Endothelial cell of umbilical vein (primary cell): ENCODE measurements at regions not wholly inside any gene's neighbourhood (a gene's known extent, or its start where the extent isn't known, plus 50 kb on each side); places are given as distances from the start of the nearest gene placed in this dataset.

Experiments
- BruUV-seq: library from RNA; stranded (reverse); fragments of 400-500 nt; replicated peaks from 2 replicates; lab custom pipeline; 2021; lab: Mats Ljungman, UMichigan
- CTCF ChIA-PET: fragments of 300-600, 350-600 bp; sonication (Branson Sonifier 250); formaldehyde crosslinking; loops from one replicate; lab custom pipeline; 2021; ENCODE audit warnings: antibody characterized with exemption, inconsistent platforms; lab: Charles Lee
- POLR2A ChIA-PET: fragments of 300-600, 350-600 bp; sonication (Branson Sonifier 250); formaldehyde crosslinking; loops from one replicate; lab custom pipeline; 2021; ENCODE audit warnings: antibody characterized with exemption, inconsistent platforms; lab: Charles Lee
- DNase-seq: peaks from one replicate; pipeline ENCODE4 v3.0.0-alpha.2; 2011; ENCODE audit warnings: low read depth, low spot score
- FAIRE-seq: peaks from 2 replicates; lab custom pipeline; 2011; peaks lifted over from hg19 to GRCh38; lab: Jason Lieb, UNC
- H2AFZ ChIP-seq: 2 replicates; pipeline ENCODE4 v1.6.0; 2012; ENCODE audit warnings: low read depth, low read length, control low read depth, inconsistent platforms
- H3K27ac ChIP-seq: 2 replicates; pipeline ENCODE4 v1.5.1; 2011; ENCODE audit warnings: low read depth, mild to moderate bottlenecking, control low read depth, low read length, moderate library complexity; ENCODE audit not compliant: insufficient read depth
- H3K27me3 ChIP-seq, 2 experiments: 2 replicates each; pipeline versions ENCODE4 v1.6.0 to v1.6.1; 2011; ENCODE audit warnings: low read length in 2 of 2, mixed read lengths in 1 of 2; ENCODE audit not compliant: control insufficient read depth in 2 of 2, insufficient read depth in 2 of 2
- H3K36me3 ChIP-seq, 2 experiments: 2 replicates in 1 of 2; 3 replicates in 1 of 2; pipeline ENCODE4 v1.5.1; 2011; ENCODE audit warnings: low read length in 2 of 2, mild to moderate bottlenecking in 1 of 2, moderate library complexity in 1 of 2; ENCODE audit not compliant: control insufficient read depth in 2 of 2, insufficient read depth in 2 of 2; ENCODE audit errors: extremely low read depth in 1 of 2
- H3K4me1 ChIP-seq: 3 replicates; pipeline ENCODE4 v1.5.1; 2011; ENCODE audit warnings: mild to moderate bottlenecking, low read length; ENCODE audit not compliant: control insufficient read depth, insufficient read depth; ENCODE audit errors: extremely low read depth
- H3K4me2 ChIP-seq: 2 replicates; pipeline ENCODE4 v1.6.1; 2011; ENCODE audit warnings: low read length, control low read depth, mixed read lengths; ENCODE audit not compliant: insufficient read depth
- H3K4me3 ChIP-seq, 3 experiments: fragments of 200-600 bp in 1 of 3; sonication (generic), shearing (Covaris generic) in 1 of 3; replicated peaks in 1 of 3; 2 replicates each; pipeline ENCODE4 v1.5.1; 2011 to 2016; ENCODE audit warnings: control low read depth in 3 of 3, low read length in 3 of 3, mild to moderate bottlenecking in 2 of 3, inconsistent platforms in 1 of 3, low read depth in 1 of 3, moderate library complexity in 1 of 3; ENCODE audit not compliant: insufficient read depth in 1 of 3
- H3K79me2 ChIP-seq: 2 replicates; pipeline ENCODE4 v1.6.0; 2012; ENCODE audit warnings: low read length, inconsistent platforms; ENCODE audit not compliant: control insufficient read depth, insufficient read depth
- H3K9ac ChIP-seq: replicated peaks from 2 replicates; pipeline ENCODE3; 2011; ENCODE audit warnings: low read length, control low read depth; ENCODE audit not compliant: insufficient read depth; ENCODE audit errors: extremely low read depth
- H3K9me1 ChIP-seq: replicated peaks from 3 replicates; pipeline ENCODE4 v1.6.0; 2011; ENCODE audit warnings: mild to moderate bottlenecking, low read length; ENCODE audit not compliant: control insufficient read depth, insufficient read depth; ENCODE audit errors: extremely low read depth
- H3K9me3 ChIP-seq: replicated peaks from 2 replicates; pipeline ENCODE4 v1.5.1; 2012; ENCODE audit warnings: low read length, inconsistent platforms; ENCODE audit not compliant: control insufficient read depth, insufficient read depth
- H4K20me1 ChIP-seq: replicated peaks from 2 replicates; pipeline ENCODE3; 2011; ENCODE audit warnings: mild to moderate bottlenecking, low read length; ENCODE audit not compliant: control insufficient read depth, insufficient read depth; ENCODE audit errors: extremely low read depth
- EZH2 ChIP-seq: IDR thresholded peaks from 2 replicates; pipeline ENCODE4 v1.6.1; 2012; ENCODE audit warnings: borderline replicate concordance, low read depth, mild to moderate bottlenecking, moderate library complexity, low read length, inconsistent platforms; ENCODE audit not compliant: severe bottlenecking
- FOS ChIP-seq: IDR thresholded peaks from 2 replicates; pipeline ENCODE4 v1.6.1; 2011; ENCODE audit warnings: mild to moderate bottlenecking, low read length, moderate library complexity, borderline replicate concordance; ENCODE audit not compliant: insufficient read depth
- GATA2 ChIP-seq: IDR thresholded peaks from 2 replicates; pipeline ENCODE4 v1.7.0; 2011; ENCODE audit warnings: low read depth, mild to moderate bottlenecking, moderate library complexity, mixed read lengths, low read length; ENCODE audit not compliant: insufficient read length, insufficient read depth
- JUN ChIP-seq: IDR thresholded peaks from 2 replicates; pipeline ENCODE4 v1.6.1; 2011; ENCODE audit warnings: borderline replicate concordance, low read depth; ENCODE audit not compliant: insufficient read length, insufficient read depth
- MYC ChIP-seq: IDR thresholded peaks from one replicate; pipeline ENCODE4 v1.6.1; 2011; ENCODE audit warnings: mild to moderate bottlenecking, low read depth, low read length
- POLR2A ChIP-seq: IDR thresholded peaks from 2 replicates; pipeline ENCODE4 v1.6.1; 2012; ENCODE audit warnings: low read depth, mild to moderate bottlenecking, control low read depth, low read length
- POLR2AphosphoS5 ChIP-seq: IDR thresholded peaks from 2 replicates; pipeline ENCODE4 v1.6.1; 2012; ENCODE audit warnings: low read depth, mild to moderate bottlenecking, control low read depth, low read length, moderate library complexity; ENCODE audit not compliant: insufficient read depth
- dilution Hi-C: fragments of 300-500 bp; cut with MboI; formaldehyde crosslinking; loops from one replicate; pipeline ENCODE4 v1.15.0; 2019; ENCODE audit warnings: low sequenced_read_pairs; ENCODE audit not compliant: extremely low pct_ligation_motif_present
- intact Hi-C: fragments of 100-400 bp; cut with micrococcal nuclease; formaldehyde crosslinking; loops from one replicate; pipeline ENCODE4 v1.10.0; 2022
- TF ChIP-seq, protein P1 (sequence below), 2 donors: IDR thresholded peaks; 1 replicate in 1 of 2; 2 replicates in 1 of 2; pipeline ENCODE4 v1.5.1; 2011; ENCODE audit warnings: low read length in 2 of 2, mild to moderate bottlenecking in 2 of 2, moderate library complexity in 2 of 2, control low read depth in 1 of 2, inconsistent platforms in 1 of 2, low read depth in 1 of 2; ENCODE audit not compliant: insufficient read depth in 1 of 2; ENCODE audit errors: extremely low read depth in 1 of 2
- TF ChIP-seq, protein P2 (sequence below): IDR thresholded peaks from 2 replicates; pipeline ENCODE4 v1.6.1; 2011; ENCODE audit not compliant: insufficient read depth, insufficient read length

- Histone ChIP-seq H3K9ac (no peak overlapping the region), H4K20me1 (no peaks in the 10 kb centered on the region), H3K27me3 (no peaks in the 10 kb centered on the region), H3K79me2 (no peaks in the 10 kb centered on the region), H3K4me1 (no peaks in the 10 kb centered on the region), H3K4me2 (no peak overlapping the region), H3K9me1 (no peaks in the 10 kb centered on the region), H3K27ac (no peak overlapping the region), H2AFZ (no peak overlapping the region), H3K4me3 (no peak overlapping the region), H3K36me3 (no peaks in the 10 kb centered on the region), H3K9me3 (no peaks in the 10 kb centered on the region)
- POLR2A ChIA-PET = no interaction called here
- no peak for FAIRE-seq
- dilution Hi-C loops (no loop called here), intact Hi-C loops (no loop called here)
- DNase-seq = no peak
- CTCF ChIA-PET = interaction anchor here (1.2 kb wide), 1 partner anchor 8 kb away, joined by 4 read pairs; no protein-coding TSS in a partner anchor
- TF ChIP-seq, protein P1, sequence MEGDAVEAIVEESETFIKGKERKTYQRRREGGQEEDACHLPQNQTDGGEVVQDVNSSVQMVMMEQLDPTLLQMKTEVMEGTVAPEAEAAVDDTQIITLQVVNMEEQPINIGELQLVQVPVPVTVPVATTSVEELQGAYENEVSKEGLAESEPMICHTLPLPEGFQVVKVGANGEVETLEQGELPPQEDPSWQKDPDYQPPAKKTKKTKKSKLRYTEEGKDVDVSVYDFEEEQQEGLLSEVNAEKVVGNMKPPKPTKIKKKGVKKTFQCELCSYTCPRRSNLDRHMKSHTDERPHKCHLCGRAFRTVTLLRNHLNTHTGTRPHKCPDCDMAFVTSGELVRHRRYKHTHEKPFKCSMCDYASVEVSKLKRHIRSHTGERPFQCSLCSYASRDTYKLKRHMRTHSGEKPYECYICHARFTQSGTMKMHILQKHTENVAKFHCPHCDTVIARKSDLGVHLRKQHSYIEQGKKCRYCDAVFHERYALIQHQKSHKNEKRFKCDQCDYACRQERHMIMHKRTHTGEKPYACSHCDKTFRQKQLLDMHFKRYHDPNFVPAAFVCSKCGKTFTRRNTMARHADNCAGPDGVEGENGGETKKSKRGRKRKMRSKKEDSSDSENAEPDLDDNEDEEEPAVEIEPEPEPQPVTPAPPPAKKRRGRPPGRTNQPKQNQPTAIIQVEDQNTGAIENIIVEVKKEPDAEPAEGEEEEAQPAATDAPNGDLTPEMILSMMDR (IDR thresholded peaks at IDR 0.05; ENCODE audit: extremely low read depth in 1 of 2, insufficient read depth in 1 of 2, low read depth in 1 of 2, low read length in 2 of 2) = no peak
- no peak for TF ChIP-seq JUN
- no peak for TF ChIP-seq GATA2
- TF ChIP-seq, protein P2, sequence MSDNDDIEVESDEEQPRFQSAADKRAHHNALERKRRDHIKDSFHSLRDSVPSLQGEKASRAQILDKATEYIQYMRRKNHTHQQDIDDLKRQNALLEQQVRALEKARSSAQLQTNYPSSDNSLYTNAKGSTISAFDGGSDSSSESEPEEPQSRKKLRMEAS = no peak
- TF ChIP-seq EZH2 = no peak
- TF ChIP-seq POLR2A = no peak
- no peak for TF ChIP-seq POLR2AphosphoS5
- no peak for TF ChIP-seq FOS
- TF ChIP-seq MYC = no peak
- BruUV-seq = no TSS peak
These were observed 146.6 kb upstream of the POU3F2 start for GRCh38 chr6:98687752-98688151.
